ENCODE measurements at regions not wholly inside any gene's neighbourhood (a gene's known extent, or its start where the extent isn't known, plus 50 kb on each side); places are given as distances from the start of the nearest gene placed in this dataset.
"Not testable (repeated sequence)": the region's sequence is repeated elsewhere in the genome, so short reads cannot be mapped to it uniquely, and the experiment has no call there.

GRCh38 chr5:50607456-50607855, 59.0 kb upstream of the PARP8 start:
- H3K23me2 ChIP-seq (ENCODE audit: low read depth, low read length); H3K18ac ChIP-seq (ENCODE audit: extremely low read depth, low read length); H3K14ac ChIP-seq (ENCODE audit: insufficient read length); H2AFZ ChIP-seq (ENCODE audit: low read length); H3K27ac ChIP-seq (ENCODE audit: low read depth, low read length); H4K91ac ChIP-seq (replicated peaks; ENCODE audit: insufficient read length, low read length); H2BK5ac ChIP-seq (ENCODE audit: low read depth, low read length); H3K4ac ChIP-seq (replicated peaks; ENCODE audit: insufficient read length, low read depth, low read length); H3K79me2 ChIP-seq (ENCODE audit: control insufficient read depth in 1 of 2, insufficient read depth in 2 of 2, low read length in 2 of 2); H2BK20ac ChIP-seq (ENCODE audit: low read length); CTCF ChIA-PET (ENCODE audit: partially characterized antibody); H4K5ac ChIP-seq (ENCODE audit: insufficient read length, low read depth, low read length); H2BK12ac ChIP-seq (ENCODE audit: low read depth, low read length); H3K9ac ChIP-seq (replicated peaks in 1 of 4; ENCODE audit: extremely low read depth in 1 of 4, low read depth in 3 of 4, low read length in 3 of 4); H3K4me2 ChIP-seq (ENCODE audit: insufficient read depth in 1 of 2, low read depth in 2 of 2, low read length in 2 of 2); H3K4me3 ChIP-seq (ENCODE audit: extremely low read depth in 1 of 4, insufficient read depth in 2 of 4, low read depth in 3 of 4, low read length in 4 of 4); FAIRE-seq; H3K56ac ChIP-seq (replicated peaks; ENCODE audit: insufficient read length, low read depth, low read length); H3K4me1 ChIP-seq (replicated peaks in 1 of 4; ENCODE audit: control insufficient read depth in 3 of 4, insufficient read depth in 4 of 4, low read length in 3 of 4); POLR2A ChIA-PET (ENCODE audit: partially characterized antibody); H3K23ac ChIP-seq (ENCODE audit: insufficient read length); H3K36me3 ChIP-seq (ENCODE audit: control insufficient read depth in 2 of 4, insufficient read depth in 4 of 4, low read length in 3 of 4); H2BK15ac ChIP-seq (ENCODE audit: low read length); H3K79me1 ChIP-seq (ENCODE audit: low read depth, low read length); H2BK120ac ChIP-seq (replicated peaks; ENCODE audit: low read depth, low read length); H4K8ac ChIP-seq (ENCODE audit: extremely low read depth, insufficient read depth, low read length); H3K27me3 ChIP-seq (replicated peaks in 1 of 4; ENCODE audit: control insufficient read depth in 3 of 4, extremely low read depth in 1 of 4, insufficient read depth in 3 of 4, low read length in 3 of 4); H4K20me1 ChIP-seq (replicated peaks in 1 of 2; ENCODE audit: control insufficient read depth in 1 of 2, insufficient read depth in 2 of 2, low read length in 2 of 2); H2AK5ac ChIP-seq (ENCODE audit: low read depth, low read length); DNase-seq (ENCODE audit: low read depth in 1 of 2, low spot score in 2 of 2): not testable (repeated sequence)
- peaks cover 0 to 18% of the 10 kb centered on the region in 2 experiments; a peak in 2 of 4 replicates for H3K9me3 ChIP-seq (ENCODE audit: insufficient read depth in 2 of 2, low read depth in 1 of 2, low read length in 1 of 2)
- WGBS, 2 experiments (ENCODE audit: extremely low coverage in 1 of 2, insufficient coverage in 1 of 2, insufficient read length in 1 of 2, insufficient replicate concordance in 2 of 2, low coverage in 1 of 2, low lambda C conversion rate in 2 of 2, missing lambda C conversion rate in 1 of 2): 95% methylated on average over 11 of the region's 17 CpGs; no CpG with 5 or more reads in 1 of the 2 experiments

GRCh38 chr5:50607953-50608705, 58.3 kb upstream of the PARP8 start:
- H3K23ac ChIP-seq (ENCODE audit: insufficient read length); H3K27me3 ChIP-seq (replicated peaks in 1 of 4; ENCODE audit: control insufficient read depth in 3 of 4, extremely low read depth in 1 of 4, insufficient read depth in 3 of 4, low read length in 3 of 4); H4K8ac ChIP-seq (ENCODE audit: extremely low read depth, insufficient read depth, low read length); H3K4me1 ChIP-seq (replicated peaks in 1 of 4; ENCODE audit: control insufficient read depth in 3 of 4, insufficient read depth in 4 of 4, low read length in 3 of 4); H2BK5ac ChIP-seq (ENCODE audit: low read depth, low read length); FAIRE-seq; H3K4me2 ChIP-seq (ENCODE audit: insufficient read depth in 1 of 2, low read depth in 2 of 2, low read length in 2 of 2); H3K18ac ChIP-seq (ENCODE audit: extremely low read depth, low read length); H2BK20ac ChIP-seq (ENCODE audit: low read length); H3K9ac ChIP-seq (replicated peaks in 1 of 4; ENCODE audit: extremely low read depth in 1 of 4, low read depth in 3 of 4, low read length in 3 of 4); POLR2A ChIA-PET (ENCODE audit: partially characterized antibody); H2BK120ac ChIP-seq (replicated peaks; ENCODE audit: low read depth, low read length); H4K5ac ChIP-seq (ENCODE audit: insufficient read length, low read depth, low read length); DNase-seq (ENCODE audit: low read depth in 1 of 2, low spot score in 2 of 2); H4K20me1 ChIP-seq (replicated peaks in 1 of 2; ENCODE audit: control insufficient read depth in 1 of 2, insufficient read depth in 2 of 2, low read length in 2 of 2); H3K79me1 ChIP-seq (ENCODE audit: low read depth, low read length); H3K23me2 ChIP-seq (ENCODE audit: low read depth, low read length); H3K36me3 ChIP-seq (ENCODE audit: control insufficient read depth in 2 of 4, insufficient read depth in 4 of 4, low read length in 3 of 4); H3K27ac ChIP-seq (ENCODE audit: low read depth, low read length); H3K4ac ChIP-seq (replicated peaks; ENCODE audit: insufficient read length, low read depth, low read length); H4K91ac ChIP-seq (replicated peaks; ENCODE audit: insufficient read length, low read length); H3K4me3 ChIP-seq (ENCODE audit: extremely low read depth in 1 of 4, insufficient read depth in 2 of 4, low read depth in 3 of 4, low read length in 4 of 4); CTCF ChIA-PET (ENCODE audit: partially characterized antibody); H2BK12ac ChIP-seq (ENCODE audit: low read depth, low read length); H3K56ac ChIP-seq (replicated peaks; ENCODE audit: insufficient read length, low read depth, low read length); H2AFZ ChIP-seq (ENCODE audit: low read length); H2BK15ac ChIP-seq (ENCODE audit: low read length); H2AK5ac ChIP-seq (ENCODE audit: low read depth, low read length); H3K79me2 ChIP-seq (ENCODE audit: control insufficient read depth in 1 of 2, insufficient read depth in 2 of 2, low read length in 2 of 2); H3K14ac ChIP-seq (ENCODE audit: insufficient read length): not testable (repeated sequence)
- WGBS, 2 experiments (ENCODE audit: extremely low coverage in 1 of 2, insufficient coverage in 1 of 2, insufficient read length in 1 of 2, insufficient replicate concordance in 2 of 2, low coverage in 1 of 2, low lambda C conversion rate in 2 of 2, missing lambda C conversion rate in 1 of 2): 84% methylated on average over 21 of the region's 49 CpGs; no CpG with 5 or more reads in 1 of the 2 experiments
- peaks cover 0 to 13% of the 10 kb centered on the region in 2 experiments; a peak in 1 of 4 replicates for H3K9me3 ChIP-seq (ENCODE audit: insufficient read depth in 2 of 2, low read depth in 1 of 2, low read length in 1 of 2)
